22Rv1 (cell line): ENCODE measurements at regions not wholly inside any gene's neighbourhood (a gene's known extent, or its start where the extent isn't known, plus 50 kb on each side); places are given as distances from the start of the nearest gene placed in this dataset.

Experiments used
- CTCF ChIP-seq: fragments of 450-650 bp; IDR thresholded peaks from 2 replicates; pipeline ENCODE4 v1.5.1; 2017; ENCODE audit warnings: mild to moderate bottlenecking
- ZFX ChIP-seq: fragments of 450-650 bp; IDR thresholded peaks from 2 replicates; pipeline ENCODE4 v1.6.1; 2017; ENCODE audit warnings: antibody characterized with exemption, borderline replicate concordance

DNA sequence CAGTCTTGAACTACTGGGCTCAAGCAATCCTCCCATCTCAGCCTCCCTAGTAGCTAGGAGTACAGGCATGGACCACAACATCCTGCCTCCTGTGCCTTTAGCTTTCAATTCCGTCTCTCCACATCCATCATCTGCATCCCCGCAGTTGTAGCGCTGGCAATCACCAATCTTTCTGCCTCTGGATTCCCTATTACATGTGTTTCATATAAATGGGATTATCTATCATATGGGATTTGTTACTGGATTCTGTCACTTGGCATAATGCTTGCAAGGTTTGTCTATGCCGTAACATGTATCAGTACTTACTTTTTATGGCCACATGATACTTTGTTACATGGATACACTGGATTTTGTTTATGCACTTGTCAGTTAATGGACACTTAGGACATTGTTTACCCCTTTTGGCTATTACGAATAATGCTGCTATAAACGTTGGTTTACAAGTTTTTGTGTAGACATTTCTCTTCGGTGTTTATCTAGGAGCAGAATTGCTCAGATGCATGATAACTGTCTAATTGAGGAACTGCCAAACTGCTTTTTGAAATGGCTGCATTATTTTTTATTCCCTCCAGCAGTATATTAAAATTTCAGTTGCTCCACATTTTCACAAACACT, 1223.9 kb downstream of the FOXD4L5 start:
- no peak for TF ChIP-seq CTCF
- TF ChIP-seq ZFX: no peak
